GM23338 (cell line): ENCODE measurements at regions not wholly inside any gene's neighbourhood (a gene's known extent, or its start where the extent isn't known, plus 50 kb on each side); places are given as distances from the start of the nearest gene placed in this dataset.

Experiments used
- ETS1 ChIP-seq: IDR thresholded peaks from 2 replicates; pipeline ENCODE4 v1.6.1; 2016; ENCODE audit warnings: antibody characterized with exemption
- EZH2phosphoT487 ChIP-seq: fragments of 200-600 bp; sonication (generic); IDR thresholded peaks from one replicate; pipeline ENCODE4 v1.8.1; 2018; ENCODE audit warnings: antibody characterized with exemption; ENCODE audit not compliant: unreplicated experiment
- POLR2AphosphoS5 ChIP-seq: IDR thresholded peaks from 2 replicates; pipeline ENCODE4 v1.6.1; 2016; ENCODE audit warnings: antibody characterized with exemption, low read depth
- TF ChIP-seq, protein P1 (sequence below), 2 experiments: fragments of 200-600 bp in 1 of 2; sonication (generic) in 1 of 2; conservative IDR thresholded peaks; 2 replicates each; pipeline versions ENCODE4 v1.5.1 to v1.6.1; 2016 to 2017; ENCODE audit warnings: antibody characterized with exemption in 2 of 2, low read depth in 2 of 2, mild to moderate bottlenecking in 2 of 2, moderate library complexity in 1 of 2

GRCh38 chr14:38128640-38129039 lies 79.1 kb upstream of the SSTR1 start:
- TF ChIP-seq, protein P1, sequence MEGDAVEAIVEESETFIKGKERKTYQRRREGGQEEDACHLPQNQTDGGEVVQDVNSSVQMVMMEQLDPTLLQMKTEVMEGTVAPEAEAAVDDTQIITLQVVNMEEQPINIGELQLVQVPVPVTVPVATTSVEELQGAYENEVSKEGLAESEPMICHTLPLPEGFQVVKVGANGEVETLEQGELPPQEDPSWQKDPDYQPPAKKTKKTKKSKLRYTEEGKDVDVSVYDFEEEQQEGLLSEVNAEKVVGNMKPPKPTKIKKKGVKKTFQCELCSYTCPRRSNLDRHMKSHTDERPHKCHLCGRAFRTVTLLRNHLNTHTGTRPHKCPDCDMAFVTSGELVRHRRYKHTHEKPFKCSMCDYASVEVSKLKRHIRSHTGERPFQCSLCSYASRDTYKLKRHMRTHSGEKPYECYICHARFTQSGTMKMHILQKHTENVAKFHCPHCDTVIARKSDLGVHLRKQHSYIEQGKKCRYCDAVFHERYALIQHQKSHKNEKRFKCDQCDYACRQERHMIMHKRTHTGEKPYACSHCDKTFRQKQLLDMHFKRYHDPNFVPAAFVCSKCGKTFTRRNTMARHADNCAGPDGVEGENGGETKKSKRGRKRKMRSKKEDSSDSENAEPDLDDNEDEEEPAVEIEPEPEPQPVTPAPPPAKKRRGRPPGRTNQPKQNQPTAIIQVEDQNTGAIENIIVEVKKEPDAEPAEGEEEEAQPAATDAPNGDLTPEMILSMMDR (conservative IDR thresholded peaks at IDR 0.05; ENCODE audit: low read depth in 2 of 2), result no peak
- TF ChIP-seq ETS1 (no peak), EZH2phosphoT487 (no peak), POLR2AphosphoS5 (no peak)
